Fibroblast of lung (primary cell): ENCODE measurements at regions not wholly inside any gene's neighbourhood (a gene's known extent, or its start where the extent isn't known, plus 50 kb on each side); places are given as distances from the start of the nearest gene placed in this dataset.
"Not testable (repeated sequence)": the region's sequence is repeated elsewhere in the genome, so short reads cannot be mapped to it uniquely, and the experiment has no call there.

Source experiments
- DNase-seq, 2 donors: peaks; one replicate each; pipeline versions ENCODE4 v3.0.0 to v3.0.0-alpha.2; 2010; ENCODE audit warnings: low read depth in 2 of 2
- H2AFZ ChIP-seq: 2 replicates; pipeline ENCODE4 v1.5.1; 2012; ENCODE audit warnings: low read length, control low read depth, inconsistent platforms
- H3K27ac ChIP-seq: 2 replicates; pipeline ENCODE4 v1.5.1; 2011; ENCODE audit warnings: low read length, control low read depth; ENCODE audit not compliant: insufficient read depth
- H3K27me3 ChIP-seq: 2 replicates; pipeline ENCODE4 v1.5.1; 2011; ENCODE audit warnings: mild to moderate bottlenecking, low read length; ENCODE audit not compliant: control insufficient read depth, insufficient read depth
- H3K36me3 ChIP-seq: 2 replicates; pipeline ENCODE4 v1.5.1; 2011; ENCODE audit warnings: low read length; ENCODE audit not compliant: control insufficient read depth, insufficient read depth
- H3K4me1 ChIP-seq: 2 replicates; pipeline ENCODE4 v1.5.1; 2011; ENCODE audit warnings: low read length; ENCODE audit not compliant: control insufficient read depth, insufficient read depth; ENCODE audit errors: extremely low read depth
- H3K4me2 ChIP-seq: 2 replicates; pipeline ENCODE4 v1.5.1; 2011; ENCODE audit warnings: low read length, control low read depth; ENCODE audit not compliant: insufficient read depth; ENCODE audit errors: extremely low read depth
- H3K4me3 ChIP-seq, 4 experiments: fragments of 200-600 bp in 1 of 4; sonication (generic) in 1 of 4; replicated peaks in 1 of 4; 2 replicates each; pipeline ENCODE4 v1.5.1; 2011 to 2016; ENCODE audit warnings: low read length in 4 of 4, low read depth in 3 of 4, mild to moderate bottlenecking in 3 of 4, control low read depth in 2 of 4, inconsistent platforms in 1 of 4, mixed read lengths in 1 of 4; ENCODE audit not compliant: insufficient read depth in 1 of 4; ENCODE audit errors: control extremely low read depth in 1 of 4
- H3K79me2 ChIP-seq: 2 replicates; pipeline ENCODE4 v1.5.1; 2012; ENCODE audit warnings: mild to moderate bottlenecking, low read length, inconsistent platforms; ENCODE audit not compliant: control insufficient read depth, insufficient read depth
- H3K9ac ChIP-seq: 2 replicates; pipeline ENCODE4 v1.5.1; 2011; ENCODE audit warnings: mild to moderate bottlenecking, low read length, control low read depth; ENCODE audit not compliant: insufficient read depth
- H3K9me3 ChIP-seq: 2 replicates; pipeline ENCODE4 v1.5.1; 2012; ENCODE audit warnings: low read depth, low read length; ENCODE audit not compliant: control insufficient read depth, insufficient read depth
- H4K20me1 ChIP-seq: 2 replicates; pipeline ENCODE4 v1.5.1; 2011; ENCODE audit warnings: low read length; ENCODE audit not compliant: control insufficient read depth, insufficient read depth; ENCODE audit errors: extremely low read depth
- CTCF ChIP-seq, 2 donors: IDR thresholded peaks in 1 of 2; conservative IDR thresholded peaks in 1 of 2; 1 replicate in 1 of 2; 2 replicates in 1 of 2; pipeline ENCODE4 v1.5.1; 2011 to 2012; ENCODE audit warnings: low read length in 2 of 2, control low read depth in 1 of 2, inconsistent platforms in 1 of 2, low read depth in 1 of 2, mild to moderate bottlenecking in 1 of 2
- EZH2 ChIP-seq: IDR thresholded peaks from 2 replicates; pipeline ENCODE4 v1.5.1; 2012; ENCODE audit warnings: low read length, control low read depth, mild to moderate bottlenecking; ENCODE audit errors: missing control alignments

GRCh38 chr1:29388170-29388569, 151.8 kb downstream of the PTPRU start:
- H3K79me2 ChIP-seq: no peaks in the 10 kb centered on the region
- H3K27ac ChIP-seq: no peak overlapping the region
- no peak overlapping the region for H3K4me2 ChIP-seq
- DNase-seq: no peak
- H3K27me3 ChIP-seq: no peaks in the 10 kb centered on the region
- H3K9ac ChIP-seq: no peak overlapping the region
- no peak overlapping the region for H2AFZ ChIP-seq
- no peak overlapping the region for H3K4me3 ChIP-seq
- TF ChIP-seq EZH2 (no peak), CTCF (conservative IDR thresholded peaks at IDR 0.05 in 1 of 2, IDR thresholded peaks at IDR 0.05 in 1 of 2; ENCODE audit: low read depth in 1 of 2, low read length in 2 of 2) (no peak)
- no peaks in the 10 kb centered on the region for H3K9me3 ChIP-seq
- H4K20me1 ChIP-seq: no peaks in the 10 kb centered on the region
- no peaks in the 10 kb centered on the region for H3K36me3 ChIP-seq
- no peaks in the 10 kb centered on the region for H3K4me1 ChIP-seq

GRCh38 chr1:29387210-29387609, 150.9 kb downstream of the PTPRU start:
- H3K4me2 ChIP-seq: no peak overlapping the region
- H3K9ac ChIP-seq: no peak overlapping the region
- H3K27ac ChIP-seq: no peak overlapping the region
- TF ChIP-seq EZH2 (no peak), CTCF (conservative IDR thresholded peaks at IDR 0.05 in 1 of 2, IDR thresholded peaks at IDR 0.05 in 1 of 2; ENCODE audit: low read depth in 1 of 2, low read length in 2 of 2) (no peak)
- H3K4me3 ChIP-seq: no peak overlapping the region
- H3K9me3 ChIP-seq: no peaks in the 10 kb centered on the region
- H3K4me1 ChIP-seq: no peaks in the 10 kb centered on the region
- no peaks in the 10 kb centered on the region for H3K36me3 ChIP-seq
- no peaks in the 10 kb centered on the region for H3K79me2 ChIP-seq
- no peak overlapping the region for H2AFZ ChIP-seq
- H3K27me3 ChIP-seq: no peaks in the 10 kb centered on the region
- no peaks in the 10 kb centered on the region for H4K20me1 ChIP-seq
- no peak for DNase-seq

GRCh38 chr1:29386453-29386852, 150.1 kb downstream of the PTPRU start:
- H3K4me2 ChIP-seq, H3K9me3 ChIP-seq, H2AFZ ChIP-seq, H3K4me3 ChIP-seq, H3K9ac ChIP-seq, DNase-seq, H3K79me2 ChIP-seq, H3K27ac ChIP-seq, H3K4me1 ChIP-seq, H3K27me3 ChIP-seq, H3K36me3 ChIP-seq, H4K20me1 ChIP-seq: not testable (repeated sequence)
